Left renal pelvis (tissue), 4 donors: ENCODE measurements at regions not wholly inside any gene's neighbourhood (a gene's known extent, or its start where the extent isn't known, plus 50 kb on each side); places are given as distances from the start of the nearest gene placed in this dataset.

ENCODE experiments used
- DNase-seq, 4 donors: peaks; one replicate each; pipeline ENCODE4 v3.0.0-alpha.2; 2013; ENCODE audit warnings: low read depth in 4 of 4, low spot score in 3 of 4

DNA sequence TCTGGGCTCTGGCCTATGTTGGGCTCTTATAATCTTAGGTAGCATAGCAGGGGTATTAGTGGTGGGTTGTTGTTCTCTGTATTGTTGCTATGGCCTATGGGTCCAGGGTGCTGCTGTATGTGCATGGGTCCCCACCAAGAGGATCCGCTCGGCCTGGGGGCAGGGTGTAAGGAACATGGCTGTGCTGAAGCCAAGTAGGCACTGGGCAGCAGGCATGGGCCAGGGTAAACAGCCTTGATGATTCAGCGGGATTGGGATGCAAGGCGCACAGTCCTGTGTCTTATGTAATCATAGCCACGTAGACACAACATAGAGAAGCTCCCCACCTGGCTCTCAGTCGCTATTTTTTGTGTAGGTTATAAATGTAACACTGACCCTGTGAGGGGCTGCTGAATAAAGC is 306.9 kb downstream of the ZPLD1 start:
- no peak for DNase-seq

DNA sequence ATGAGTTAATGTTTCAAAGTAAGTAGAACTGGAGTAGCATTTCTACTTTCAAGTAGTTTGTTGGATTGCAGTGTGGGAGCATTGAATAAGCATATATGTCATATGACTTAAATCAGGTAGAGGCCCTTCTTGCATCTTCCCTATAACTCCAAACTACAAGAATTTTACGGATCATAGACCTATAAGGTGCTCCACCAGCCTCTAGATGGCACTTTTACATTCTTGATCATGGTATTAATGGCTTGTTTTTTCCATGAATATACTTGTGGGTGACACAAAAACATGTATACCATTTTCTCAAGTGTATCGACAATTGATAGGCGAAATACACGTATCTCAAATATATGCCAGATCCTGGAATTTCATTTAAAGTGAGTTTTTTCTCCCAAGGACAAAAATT is 311.1 kb downstream of the ZPLD1 start:
- DNase-seq: no peak

DNA sequence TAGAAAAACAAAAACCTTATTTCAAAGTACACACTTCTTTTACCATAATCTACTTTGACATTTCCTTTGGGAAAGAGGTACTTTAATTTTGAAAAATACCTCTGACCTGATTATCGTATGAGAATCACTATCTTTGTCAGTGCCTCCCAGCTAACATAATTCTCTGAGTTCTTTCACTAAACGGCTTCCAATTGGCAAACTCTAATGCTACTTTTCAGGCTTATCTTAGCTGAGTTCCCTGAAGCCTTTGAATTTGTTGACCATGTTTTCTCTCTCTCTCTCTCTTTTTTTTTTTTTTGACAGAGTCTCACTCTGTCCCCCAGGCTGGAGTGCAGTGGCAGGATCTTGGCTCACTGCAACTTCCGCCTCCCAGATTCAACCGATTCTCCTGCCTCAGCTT is 312.8 kb downstream of the ZPLD1 start:
- DNase-seq: no peak

DNA sequence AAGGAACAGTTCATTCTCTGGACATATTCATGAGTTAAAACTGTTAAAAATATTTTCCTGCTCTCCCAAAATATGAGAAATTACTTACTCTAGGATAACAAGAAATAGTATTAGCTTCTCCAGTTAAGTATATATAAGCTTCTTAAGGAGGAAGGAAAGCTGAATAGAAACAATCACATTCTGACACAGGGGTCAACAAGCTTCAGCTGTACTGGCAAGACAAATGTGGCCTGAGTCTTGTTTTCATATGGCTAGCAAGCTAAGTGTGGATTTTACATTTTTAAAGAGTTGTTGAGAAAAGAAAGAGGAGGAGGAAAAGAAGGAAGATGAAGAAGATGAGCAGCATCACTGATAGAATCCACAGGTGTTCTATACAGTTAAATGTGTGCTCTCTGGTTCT is 313.8 kb downstream of the ZPLD1 start:
- DNase-seq: peak in 1 of 4 donors; percentile 5

DNA sequence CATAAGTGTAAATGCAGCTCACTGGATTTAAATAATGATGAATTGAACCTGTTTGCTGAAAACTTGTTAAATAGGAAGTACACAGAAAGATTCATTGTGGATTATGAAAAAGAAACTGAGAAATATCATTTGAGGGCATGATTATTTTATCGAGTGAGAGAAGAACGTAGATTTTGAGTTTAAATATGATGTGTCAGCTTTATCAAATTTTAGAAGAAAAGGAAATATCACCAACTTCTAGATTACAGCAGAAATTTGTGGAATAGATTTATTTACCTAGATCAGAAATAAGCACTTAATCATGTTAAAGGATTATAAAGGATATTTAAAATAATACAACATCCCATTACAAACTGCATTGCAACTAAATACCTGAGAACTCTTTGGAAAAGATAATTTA is 315.5 kb downstream of the ZPLD1 start:
- no peak for DNase-seq

DNA sequence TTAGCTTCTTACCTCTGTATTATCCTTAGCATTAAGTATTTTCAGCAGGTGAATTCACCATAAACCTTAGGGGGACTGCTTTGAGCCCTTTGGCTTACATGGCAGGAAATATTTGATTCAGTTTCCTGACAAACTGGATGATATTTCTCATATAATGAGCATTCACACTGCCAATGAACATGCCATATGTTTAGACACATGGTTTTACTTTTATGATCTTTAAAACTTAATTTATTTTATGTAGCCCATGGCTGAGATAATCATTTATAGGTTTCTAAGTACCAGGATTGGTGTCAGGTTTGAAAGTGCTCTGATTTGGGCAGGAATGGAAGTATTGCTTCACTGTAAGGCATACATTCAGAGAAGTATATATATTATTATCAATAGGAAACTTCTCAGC is 319.1 kb downstream of the ZPLD1 start:
- DNase-seq: no peak

DNA sequence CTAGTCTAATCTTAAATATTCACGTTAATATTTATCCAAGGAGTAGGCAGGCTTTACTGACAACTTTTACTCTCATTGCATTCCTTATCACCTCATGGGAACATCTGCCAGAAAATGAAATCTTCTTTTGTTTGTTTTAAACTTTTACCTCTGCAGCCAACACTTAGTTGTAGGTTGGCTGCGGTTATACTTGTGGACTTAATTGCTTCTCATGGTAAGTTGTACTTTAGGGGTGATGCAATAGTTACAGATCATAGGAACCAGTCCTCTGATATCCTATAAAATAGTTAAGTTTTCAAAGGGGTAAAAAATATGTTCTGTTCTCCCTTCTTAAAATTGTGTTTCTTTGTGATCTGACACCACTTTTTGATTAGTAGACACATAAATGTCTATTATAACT is 321.9 kb downstream of the ZPLD1 start:
- no peak for DNase-seq

DNA sequence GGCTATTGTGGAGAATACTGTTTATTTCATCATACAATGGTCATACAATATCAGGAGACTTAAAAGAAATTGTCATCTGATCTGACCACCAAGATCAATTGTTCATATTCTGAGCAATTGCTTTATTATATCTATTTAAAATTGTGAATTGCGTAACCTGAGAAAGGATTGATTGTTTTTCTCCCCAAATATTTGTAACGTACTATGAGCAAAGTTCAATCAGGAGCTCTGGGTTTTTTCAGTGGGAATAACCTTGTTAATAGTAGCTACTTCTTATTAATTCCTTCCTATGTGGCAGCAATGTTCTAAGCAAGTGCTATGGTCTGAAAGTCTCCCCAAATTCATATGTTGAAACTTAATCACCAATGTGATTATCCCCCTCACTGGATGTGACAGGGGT is 323.1 kb downstream of the ZPLD1 start:
- no peak for DNase-seq

DNA sequence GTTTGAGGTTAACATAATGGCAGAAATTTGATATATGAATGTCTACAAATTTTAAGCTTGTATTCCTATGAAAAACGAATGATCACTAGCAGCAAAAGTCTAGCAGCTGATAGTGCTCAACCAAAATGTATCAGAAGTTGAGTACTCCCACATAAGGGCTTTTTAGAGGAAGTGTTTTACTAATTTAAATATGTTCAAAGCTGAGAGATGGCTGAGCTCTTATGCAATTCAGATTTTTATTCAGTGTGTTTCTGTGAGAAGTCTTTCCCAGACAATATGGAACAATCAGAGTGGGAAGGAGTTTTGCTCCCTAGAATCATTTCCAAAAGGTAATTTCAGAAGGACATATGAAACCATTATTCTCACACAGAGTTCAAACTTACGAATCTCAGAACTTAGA is 327.0 kb downstream of the ZPLD1 start:
- no peak for DNase-seq

DNA sequence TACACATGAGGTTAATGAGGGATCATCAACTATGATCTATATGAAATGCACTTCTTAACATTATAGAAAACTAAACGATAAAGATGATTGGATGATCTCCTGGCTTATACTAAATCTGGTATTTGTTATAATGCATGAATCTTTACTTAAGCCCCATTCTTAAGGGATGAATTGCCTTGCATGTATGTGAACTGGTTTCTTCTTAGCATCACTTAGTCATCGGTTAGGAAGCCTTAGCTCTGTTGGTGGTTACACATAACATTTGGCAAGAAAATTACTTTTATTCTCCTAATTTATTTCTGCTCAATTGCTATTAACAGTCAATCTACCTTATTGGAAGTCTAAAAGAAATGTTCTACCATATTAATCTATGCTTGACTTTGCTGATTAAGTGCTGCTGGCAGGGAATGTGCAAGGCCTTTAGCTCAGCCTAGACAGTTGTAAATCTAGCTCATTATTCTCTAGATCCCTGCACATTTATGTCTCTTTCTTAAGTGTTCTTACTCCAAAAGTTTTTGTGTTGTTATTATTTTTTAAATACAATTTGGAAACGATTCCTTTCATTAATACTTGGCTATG is 356.0 kb downstream of the ZPLD1 start:
- no peak for DNase-seq

DNA sequence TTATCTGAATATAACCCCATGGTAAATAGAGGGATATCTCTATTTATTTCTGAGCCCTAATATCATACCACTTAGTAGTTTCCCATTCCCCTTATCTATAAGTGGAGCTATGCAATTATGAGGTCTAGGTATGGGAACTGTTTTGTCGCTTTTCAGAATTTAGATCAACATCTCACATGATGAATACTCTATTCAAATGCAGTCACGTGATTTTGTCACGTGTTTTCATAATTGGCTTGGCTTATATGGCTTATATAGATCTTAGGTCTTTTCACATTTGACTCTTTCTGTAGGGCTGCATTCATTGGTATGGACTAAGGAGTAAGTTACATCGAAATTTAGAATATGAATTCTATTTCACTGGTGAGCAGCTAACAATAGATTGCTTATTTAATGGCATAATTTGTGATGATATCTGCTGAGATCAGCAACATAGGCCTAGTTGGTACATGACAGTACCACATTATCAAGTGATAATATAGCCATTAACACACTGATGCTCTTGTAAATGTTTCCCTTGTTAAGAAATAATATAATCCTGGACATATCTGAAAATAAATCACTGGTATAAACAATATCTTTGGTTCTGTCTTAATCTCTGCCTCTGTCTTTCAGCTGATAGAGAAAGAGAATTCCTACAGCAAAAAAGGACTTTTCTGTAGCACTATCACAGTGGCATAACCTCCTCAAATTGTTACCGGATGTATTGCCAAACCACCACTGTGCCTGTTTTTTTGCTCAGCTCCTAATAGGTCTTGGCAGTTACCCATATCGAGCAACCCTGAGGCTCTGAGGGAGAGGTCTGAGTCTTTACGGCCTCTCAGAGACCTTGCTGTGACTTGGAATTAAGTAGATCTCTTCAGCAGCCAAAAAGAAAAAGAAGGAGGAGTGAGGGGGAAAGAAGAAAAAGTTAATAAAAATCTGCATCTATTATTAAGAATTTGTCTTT is 357.1 kb downstream of the ZPLD1 start:
- no peak for DNase-seq

DNA sequence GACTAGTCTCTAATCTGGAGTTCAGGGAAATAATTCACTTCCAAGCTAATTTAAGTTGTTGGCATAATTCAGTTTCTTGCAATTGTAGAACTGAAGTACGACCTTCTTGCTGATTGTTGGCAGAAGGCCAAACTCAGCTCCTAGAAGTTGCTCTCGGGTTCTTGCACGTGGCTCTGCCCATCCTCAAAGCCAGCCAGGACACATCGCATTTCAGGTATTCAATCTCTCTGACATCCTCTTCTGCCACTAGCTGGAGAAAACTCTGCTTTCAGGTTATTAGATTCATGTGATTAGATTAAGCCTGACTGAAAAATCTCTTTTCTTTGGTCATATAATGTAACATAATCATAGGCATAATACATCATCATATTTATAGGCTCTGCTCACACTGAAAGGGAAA is 362.0 kb downstream of the ZPLD1 start:
- DNase-seq: no peak

DNA sequence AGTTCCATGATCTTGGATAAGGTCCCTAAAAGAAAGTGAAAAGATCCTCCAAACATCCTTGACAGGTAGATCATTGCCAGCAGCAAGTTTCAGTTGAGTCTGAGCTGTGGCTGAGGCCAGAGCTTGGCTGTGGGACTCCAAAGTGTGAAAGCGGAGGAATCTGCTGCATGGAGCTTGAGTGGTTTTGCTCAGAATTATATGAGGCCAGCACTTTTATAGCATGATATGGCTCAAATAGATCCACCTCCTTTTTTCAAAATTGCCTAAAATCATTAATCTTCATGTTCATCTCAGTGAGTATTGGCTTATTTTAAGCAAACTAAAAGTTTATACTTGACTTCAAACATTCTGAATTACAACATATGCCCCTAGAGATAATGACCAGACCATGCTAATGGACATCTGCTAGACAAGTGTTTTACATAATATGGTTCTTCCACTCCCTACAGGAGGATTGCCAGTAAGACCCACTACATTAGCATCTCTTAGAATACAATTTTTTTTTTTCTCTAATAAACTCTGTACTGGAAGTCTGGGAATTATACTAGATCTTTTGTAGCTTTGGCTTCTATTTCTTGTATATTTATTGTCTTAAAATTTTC is 368.1 kb downstream of the ZPLD1 start:
- DNase-seq: no peak

DNA sequence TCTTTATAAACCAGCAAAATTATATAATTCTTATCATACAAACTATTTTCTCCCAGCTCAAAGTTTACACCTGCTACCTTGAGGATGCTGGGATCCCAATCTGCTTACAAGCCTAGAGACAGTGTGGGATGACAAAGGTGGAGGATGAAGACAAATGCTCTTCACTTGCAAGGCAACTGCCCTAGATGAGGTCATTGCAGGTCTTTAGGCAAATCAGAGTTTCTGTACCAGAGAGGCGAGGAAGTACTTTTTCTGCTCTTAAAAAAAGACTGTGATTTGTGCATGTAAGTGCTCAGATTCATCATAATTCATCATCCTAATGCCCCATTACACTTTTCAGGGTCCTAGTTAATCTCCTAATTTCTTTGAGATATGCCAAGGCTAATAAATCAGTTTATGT is 376.1 kb downstream of the ZPLD1 start:
- no peak for DNase-seq

DNA sequence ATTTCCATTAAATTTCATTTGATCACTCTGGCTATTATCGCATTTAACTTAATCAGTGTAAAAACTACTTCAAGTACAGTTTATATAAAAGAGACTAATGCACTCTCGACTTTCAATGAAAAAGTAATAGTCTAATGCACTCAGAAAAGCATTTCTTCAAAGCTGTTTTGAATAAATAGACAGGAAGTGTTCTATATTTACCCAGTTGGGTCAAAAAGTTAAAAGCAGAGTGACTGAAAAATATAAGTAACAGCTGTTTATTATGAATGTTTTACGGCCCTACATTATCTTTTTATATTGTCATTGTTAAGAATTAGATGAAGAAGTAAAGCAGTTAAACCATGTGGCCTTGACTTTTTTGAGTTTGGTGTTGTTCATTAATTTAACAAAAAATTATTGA is 391.8 kb downstream of the ZPLD1 start:
- DNase-seq: peak in 1 of 4 donors; percentile 5

DNA sequence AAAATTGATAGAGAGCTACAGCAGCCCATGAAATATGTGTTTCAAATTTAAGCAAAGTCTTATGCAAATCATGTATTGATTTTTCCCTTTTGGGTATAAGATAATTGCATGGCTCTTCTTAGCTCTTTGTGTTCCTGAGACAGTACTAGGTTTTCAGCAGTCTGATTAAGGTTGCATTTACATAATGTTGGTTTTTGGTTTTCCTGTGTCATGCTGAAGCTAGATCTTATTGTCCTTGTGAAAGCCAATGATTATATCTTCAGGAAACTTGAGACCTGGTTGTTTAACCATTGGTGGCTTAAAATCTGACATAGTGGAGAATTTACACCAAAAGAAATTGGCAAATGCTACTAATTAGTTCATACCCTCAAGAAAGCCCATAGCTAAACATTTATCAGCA is 392.6 kb downstream of the ZPLD1 start:
- no peak for DNase-seq

DNA sequence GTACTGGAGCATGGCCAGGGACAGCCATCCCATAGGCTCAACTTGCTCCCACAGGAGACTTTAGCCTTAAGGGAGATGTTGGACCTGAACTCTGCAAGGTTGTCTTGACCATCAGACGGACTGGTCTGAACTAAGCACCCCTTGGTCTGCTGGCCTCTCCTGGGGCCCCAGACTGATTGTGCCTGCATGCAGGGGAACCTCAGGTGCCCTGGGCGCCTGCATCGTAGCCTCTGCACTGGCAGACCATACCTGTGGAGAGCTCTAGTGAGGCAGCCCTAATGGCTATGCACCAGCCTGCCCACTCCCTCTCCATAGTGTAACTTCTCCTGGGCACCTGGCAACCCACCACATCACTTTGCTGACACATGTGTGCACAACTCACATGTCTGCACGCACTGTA is 395.6 kb downstream of the ZPLD1 start:
- DNase-seq: no peak

DNA sequence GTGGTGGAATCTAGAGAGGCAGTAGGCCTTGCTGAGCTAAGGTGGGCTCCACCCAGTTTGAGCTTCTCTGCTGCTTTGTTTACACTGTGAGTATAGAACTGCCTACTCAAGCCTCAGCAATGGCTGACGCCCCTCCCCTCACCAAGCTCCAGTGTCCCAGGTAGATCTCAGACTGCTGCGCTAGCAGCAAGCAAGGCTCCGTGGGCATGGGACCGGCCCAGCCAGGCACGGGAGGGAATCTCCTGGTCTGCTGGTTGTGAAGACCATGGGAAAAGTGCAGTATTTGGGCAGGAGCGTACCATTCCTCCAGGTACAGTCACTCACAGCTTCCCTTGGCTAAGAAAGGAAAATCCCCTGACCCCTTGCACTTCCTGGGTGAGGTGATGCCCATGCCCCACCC is 407.1 kb downstream of the ZPLD1 start:
- DNase-seq: no peak

DNA sequence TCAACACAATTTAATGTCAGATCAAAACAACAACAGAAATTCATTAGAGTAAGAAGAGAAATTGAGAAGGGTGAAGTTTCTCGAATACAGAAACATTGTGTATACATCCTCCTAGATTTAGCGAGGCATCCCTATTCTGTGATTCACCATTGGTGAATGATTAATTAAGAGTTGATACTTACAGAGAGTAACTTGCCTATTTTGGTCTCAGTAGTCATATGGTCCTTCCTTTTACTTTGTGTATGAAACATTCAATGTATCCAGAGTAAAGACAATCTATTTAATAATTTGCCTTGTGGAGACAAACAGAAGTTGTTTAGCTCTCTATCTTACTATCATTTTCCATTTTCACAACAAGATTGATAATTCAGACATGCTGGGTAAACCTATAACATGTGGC is 432.0 kb downstream of the ZPLD1 start:
- DNase-seq: no peak

DNA sequence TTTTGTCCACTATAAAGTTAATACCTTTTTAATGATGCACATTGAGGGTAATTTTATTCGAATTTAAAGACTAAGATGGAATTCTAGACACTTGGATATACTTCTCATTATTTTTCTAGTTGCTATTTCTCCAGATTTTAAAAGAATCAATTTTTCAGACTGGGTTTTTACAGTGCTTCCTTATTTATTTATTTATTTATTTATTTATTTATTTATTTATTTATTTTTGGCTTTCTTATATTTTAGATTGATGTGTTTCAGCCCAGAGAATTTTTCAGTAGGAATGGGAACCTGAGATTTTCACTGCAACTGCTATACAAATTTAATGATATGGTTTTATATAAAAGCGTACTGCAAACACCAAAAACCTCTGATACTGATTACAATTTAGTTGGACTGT is 448.7 kb downstream of the ZPLD1 start:
- DNase-seq: no peak

DNA sequence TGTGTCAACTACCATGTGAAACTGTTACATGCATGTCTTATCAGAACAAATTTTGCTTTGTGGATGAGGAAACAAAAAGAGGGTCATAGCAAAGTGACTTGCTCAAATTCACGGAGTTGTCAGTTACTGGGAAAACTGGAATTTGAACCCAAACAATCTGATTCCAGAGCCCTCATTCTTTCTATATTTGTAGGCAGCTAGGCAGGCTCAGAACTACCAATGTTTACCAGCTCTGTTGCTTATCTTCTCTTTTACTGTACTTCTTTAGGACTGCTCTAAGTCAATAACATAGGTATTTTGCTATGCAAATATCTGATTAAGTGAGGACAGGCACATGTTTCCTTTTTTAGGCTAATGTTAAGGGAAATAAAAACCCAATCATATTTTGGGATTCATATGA is 450.5 kb downstream of the ZPLD1 start:
- no peak for DNase-seq

DNA sequence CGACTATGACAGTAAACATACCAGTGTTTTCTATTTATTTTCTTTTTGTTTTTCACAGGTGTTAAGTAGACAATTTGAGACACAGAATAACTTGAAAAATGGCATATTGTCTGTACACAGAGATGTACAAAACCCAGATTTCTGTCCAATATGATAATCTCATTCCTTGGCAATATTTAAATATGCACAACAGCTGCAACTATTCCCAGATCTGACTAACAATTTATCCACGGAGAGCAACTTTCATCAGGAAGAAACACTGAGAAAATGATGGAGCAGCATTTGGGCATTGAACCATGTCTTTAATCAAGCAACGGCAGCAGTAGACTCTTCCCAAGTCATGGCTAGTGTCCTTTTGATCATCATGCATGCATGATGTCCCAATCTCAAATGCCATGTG is 452.6 kb downstream of the ZPLD1 start:
- no peak for DNase-seq
